HG02678 (cell line): ENCODE measurements at regions not wholly inside any gene's neighbourhood (a gene's known extent, or its start where the extent isn't known, plus 50 kb on each side); places are given as distances from the start of the nearest gene placed in this dataset.
"Not testable (repeated sequence)": the region's sequence is repeated elsewhere in the genome, so short reads cannot be mapped to it uniquely, and the experiment has no call there.

Experiments
- ATAC-seq: cut with Tn5 transposase; IDR thresholded peaks from one replicate; pipeline ENCODE4 v1.9.1; 2021; ENCODE audit warnings: mild to moderate bottlenecking, moderate library complexity; ENCODE audit not compliant: unreplicated experiment

GRCh38 chr7:82501346-82501745, 57.8 kb upstream of the CACNA2D1 start:
- no peak for ATAC-seq

GRCh38 chr7:82499546-82499945, 56.0 kb upstream of the CACNA2D1 start:
- not testable (repeated sequence) for ATAC-seq

GRCh38 chr7:82494420-82494819, 50.8 kb upstream of the CACNA2D1 start:
- no peak for ATAC-seq
